T-cell (primary cell): ENCODE measurements at regions not wholly inside any gene's neighbourhood (a gene's known extent, or its start where the extent isn't known, plus 50 kb on each side); places are given as distances from the start of the nearest gene placed in this dataset.

Source experiments
- ATAC-seq, 4 experiments: fragments of 200-7000 bp in 3 of 4; fragments of 150-1000 bp in 1 of 4; cut with Tn5 transposase; replicated peaks in 1 of 4; 1 replicate in 3 of 4; 2 replicates in 1 of 4; pipeline ENCODE4 v1.10.0; 2021; ENCODE audit warnings: moderate library complexity in 3 of 4, mild to moderate bottlenecking in 2 of 4, moderate number of reproducible peaks in 1 of 4
- CTCF ChIA-PET, 2 donors: fragments of 300-600 bp; sonication (Branson Sonifier 250); formaldehyde crosslinking; loops; one replicate each; lab custom pipeline; 2022; ENCODE audit warnings: antibody characterized with exemption in 2 of 2; lab: Charles Lee
- POLR2A ChIA-PET, 2 donors: fragments of 300-600 bp; sonication (Branson Sonifier 250); formaldehyde crosslinking; loops; one replicate each; lab custom pipeline; 2022; ENCODE audit warnings: antibody characterized with exemption in 2 of 2; lab: Charles Lee
- DNase-seq, 35 experiments: peaks; one replicate each; pipeline versions ENCODE4 v3.0.0 to v3.0.0-alpha.2; 2013 to 2023
- H3K27ac ChIP-seq: one replicate; pipeline ENCODE4 v1.5.1; 2013; ENCODE audit warnings: low read length
- H3K27me3 ChIP-seq, 2 experiments: replicated peaks in 1 of 2; 1 replicate in 1 of 2; 2 replicates in 1 of 2; pipeline versions ENCODE4 v1.6.1 to v1.7.0; 2013; ENCODE audit warnings: low read length in 1 of 2, mixed read lengths in 1 of 2; ENCODE audit not compliant: control insufficient read depth in 2 of 2, insufficient read depth in 2 of 2; ENCODE audit errors: extremely low read depth in 1 of 2
- H3K36me3 ChIP-seq, 2 donors: 1 replicate in 1 of 2; 2 replicates in 1 of 2; pipeline versions ENCODE4 v1.6.1 to v1.7.0; 2013; ENCODE audit warnings: low read length in 1 of 2; ENCODE audit not compliant: control insufficient read depth in 2 of 2, insufficient read depth in 1 of 2; ENCODE audit errors: extremely low read depth in 1 of 2
- H3K4me1 ChIP-seq, 2 experiments: 1 replicate in 1 of 2; 2 replicates in 1 of 2; pipeline versions ENCODE4 v1.6.1 to v1.7.0; 2013; ENCODE audit warnings: low read length in 2 of 2, mixed read lengths in 1 of 2; ENCODE audit not compliant: insufficient read depth in 2 of 2, control insufficient read depth in 1 of 2; ENCODE audit errors: extremely low read depth in 1 of 2
- H3K4me3 ChIP-seq, 2 donors: 1 replicate in 1 of 2; 2 replicates in 1 of 2; pipeline versions ENCODE4 v1.5.1 to v1.7.0; 2013; ENCODE audit warnings: mild to moderate bottlenecking in 2 of 2, low read length in 1 of 2, moderate library complexity in 1 of 2; ENCODE audit not compliant: control insufficient read depth in 1 of 2; ENCODE audit errors: extremely low read depth in 1 of 2
- H3K9me3 ChIP-seq: 2 replicates; pipeline ENCODE4 v1.7.0; 2013
- H3K27ac Mint-ChIP-seq, 2 donors: one replicate each; pipeline ENCODE4 v1.8.0; 2020 to 2021; ENCODE audit warnings: mild to moderate bottlenecking in 2 of 2, mixed read lengths in 2 of 2
- H3K27me3 Mint-ChIP-seq, 2 donors: one replicate each; pipeline ENCODE4 v1.8.0; 2021 to 2022; ENCODE audit warnings: mixed read lengths in 2 of 2
- H3K36me3 Mint-ChIP-seq: one replicate; pipeline ENCODE4 v1.8.0; 2021; ENCODE audit warnings: mixed read lengths
- H3K4me1 Mint-ChIP-seq, 3 donors: one replicate each; pipeline ENCODE4 v1.8.0; 2020 to 2022; ENCODE audit warnings: mixed read lengths in 3 of 3, mild to moderate bottlenecking in 1 of 3
- H3K4me3 Mint-ChIP-seq, 3 donors: one replicate each; pipeline ENCODE4 v1.8.0; 2020 to 2022; ENCODE audit warnings: mild to moderate bottlenecking in 3 of 3, mixed read lengths in 3 of 3, moderate library complexity in 3 of 3
- H3K9me3 Mint-ChIP-seq, 3 donors: one replicate each; pipeline ENCODE4 v1.8.0; 2020 to 2022; ENCODE audit warnings: mixed read lengths in 3 of 3
- WGBS: methylation state at CpG from one replicate; pipeline ENCODE4 v1.1.5; 2013; ENCODE audit warnings: missing lambda C conversion rate; ENCODE audit not compliant: insufficient coverage; 5-methylcytosine and 5-hydroxymethylcytosine counted together

DNA sequence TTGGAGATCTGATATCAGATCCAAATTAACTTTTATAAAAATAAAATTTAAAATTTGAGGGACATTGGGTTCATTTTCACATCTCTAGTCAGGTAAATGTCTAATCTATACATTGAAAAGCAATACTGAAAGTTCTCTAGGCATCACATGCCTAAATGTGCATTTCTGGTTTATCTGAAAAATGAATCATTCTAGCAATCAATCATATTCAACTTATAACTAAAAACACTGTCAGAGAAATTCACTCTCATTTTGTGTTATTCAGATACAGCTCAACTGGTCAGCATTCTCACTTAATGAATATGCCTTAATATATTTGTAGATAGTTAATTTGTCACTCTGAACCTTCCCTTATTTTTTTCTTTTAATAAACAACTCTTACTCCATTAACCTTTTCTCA lies 243.2 kb downstream of the CASP12 start:
- Histone ChIP-seq H3K27me3 (no peaks in the 10 kb centered on the region), H3K4me3 (no peak overlapping the region), H3K27ac (no peak overlapping the region), H3K9me3 (no peaks in the 10 kb centered on the region), H3K36me3 (no peaks in the 10 kb centered on the region), H3K4me1 (no peaks in the 10 kb centered on the region)
- H3K27ac Mint-ChIP-seq, result no peak overlapping the region
- peaks cover 7 to 19% (median 13%) of the 10 kb centered on the region in 3 donors for H3K4me1 Mint-ChIP-seq
- DNase-seq (no peak), ATAC-seq (no peak)
- POLR2A ChIA-PET, result no interaction called here
- peaks cover 3% of the 10 kb centered on the region for H3K36me3 Mint-ChIP-seq
- H3K4me3 Mint-ChIP-seq, result no peak overlapping the region
- H3K9me3 Mint-ChIP-seq, result peaks cover 5 to 14% (median 7%) of the 10 kb centered on the region in 3 donors
- CTCF ChIA-PET, result no interaction called here
- H3K27me3 Mint-ChIP-seq, result peaks cover 0 to 3% of the 10 kb centered on the region in 2 donors

DNA sequence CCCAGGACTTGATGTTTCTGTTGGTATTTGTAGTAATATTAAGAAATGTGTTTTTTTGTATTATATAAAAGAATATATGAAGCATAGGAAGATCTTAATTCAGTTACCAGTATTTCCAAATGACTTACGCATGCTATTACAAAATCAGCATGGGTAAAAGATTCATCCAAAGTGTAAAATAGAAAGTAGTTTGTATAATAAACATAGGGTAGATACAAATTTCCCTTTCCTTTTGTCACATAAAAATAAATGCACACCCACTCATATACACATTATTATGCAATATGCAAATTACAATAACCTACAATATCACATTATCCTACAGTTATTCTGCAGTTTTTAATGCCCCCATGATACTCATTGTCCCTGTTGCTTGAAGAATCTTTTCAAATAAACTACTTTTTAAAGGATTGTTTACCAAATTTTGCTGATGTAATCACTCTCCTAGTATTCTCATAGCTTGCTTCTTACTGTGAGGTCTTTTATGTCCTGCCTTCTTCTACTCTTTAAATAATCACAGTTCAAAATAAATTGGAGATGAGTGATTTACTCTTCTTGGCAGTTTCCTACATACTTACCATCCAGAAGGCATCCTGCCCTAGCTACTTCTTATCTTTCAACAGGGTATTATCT lies 244.0 kb downstream of the CASP12 start:
- ChIA-PET CTCF (no interaction called here), POLR2A (interaction anchor here in 1 of 2 donors (0.8 kb wide), 1 partner anchor 48 kb away, joined by 4 read pairs; no protein-coding TSS in a partner anchor)
- Histone ChIP-seq H3K9me3 (no peaks in the 10 kb centered on the region), H3K27me3 (no peaks in the 10 kb centered on the region), H3K27ac (no peak overlapping the region), H3K36me3 (no peaks in the 10 kb centered on the region), H3K4me3 (no peak overlapping the region), H3K4me1 (no peaks in the 10 kb centered on the region)
- peaks cover 8 to 19% (median 13%) of the 10 kb centered on the region in 3 donors for H3K4me1 Mint-ChIP-seq
- H3K27ac Mint-ChIP-seq, result no peak overlapping the region
- no peak overlapping the region for H3K4me3 Mint-ChIP-seq
- peaks cover 0 to 3% of the 10 kb centered on the region in 2 donors for H3K27me3 Mint-ChIP-seq
- H3K9me3 Mint-ChIP-seq, result peaks cover 8 to 15% (median 11%) of the 10 kb centered on the region in 3 donors
- H3K36me3 Mint-ChIP-seq, result peaks cover 3% of the 10 kb centered on the region
- WGBS, result no CpG with 5 or more reads among the region's 1 CpG
- DNase-seq (no peak), ATAC-seq (no peak)

DNA sequence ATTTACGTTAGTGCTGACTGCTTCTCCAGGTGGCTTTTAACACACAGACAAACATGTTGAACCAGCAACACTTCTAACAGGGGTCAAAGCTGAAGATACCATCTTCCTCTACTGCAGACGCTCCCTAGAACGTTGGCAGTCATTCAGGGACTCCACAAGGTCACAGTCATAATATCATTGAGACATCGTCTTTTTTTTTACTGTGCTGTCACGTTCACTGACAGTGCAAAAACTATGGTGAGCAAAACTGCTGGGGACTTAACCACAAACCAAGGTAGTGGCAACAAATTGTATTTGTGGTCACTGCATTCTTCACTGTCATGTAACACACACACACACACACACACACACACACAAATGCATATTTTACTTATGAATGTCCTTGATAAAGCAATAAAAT lies 244.9 kb downstream of the CASP12 start:
- Mint-ChIP-seq H3K4me1 (peaks cover 13 to 22% (median 15%) of the 10 kb centered on the region in 3 donors), H3K4me3 (no peak overlapping the region), H3K27ac (no peak overlapping the region), H3K9me3 (peaks cover 8 to 11% (median 11%) of the 10 kb centered on the region in 3 donors), H3K36me3 (peaks cover 3% of the 10 kb centered on the region), H3K27me3 (peaks cover 0 to 3% of the 10 kb centered on the region in 2 donors)
- Histone ChIP-seq H3K4me3 (no peak overlapping the region), H3K9me3 (no peaks in the 10 kb centered on the region), H3K4me1 (no peaks in the 10 kb centered on the region), H3K27me3 (no peaks in the 10 kb centered on the region), H3K36me3 (no peaks in the 10 kb centered on the region), H3K27ac (no peak overlapping the region)
- DNase-seq, result peak in 3 of 35 experiments; percentile 0 to 25 (median 1)
- ATAC-seq, result peak in 1 of 4 experiments; percentile 53
- ChIA-PET CTCF (no interaction called here), POLR2A (interaction anchor here in 1 of 2 donors (0.8 kb wide), 1 partner anchor 47 kb away, joined by 4 read pairs; no protein-coding TSS in a partner anchor)
- WGBS, result 0% methylated on average over 1 of the region's 5 CpGs

DNA sequence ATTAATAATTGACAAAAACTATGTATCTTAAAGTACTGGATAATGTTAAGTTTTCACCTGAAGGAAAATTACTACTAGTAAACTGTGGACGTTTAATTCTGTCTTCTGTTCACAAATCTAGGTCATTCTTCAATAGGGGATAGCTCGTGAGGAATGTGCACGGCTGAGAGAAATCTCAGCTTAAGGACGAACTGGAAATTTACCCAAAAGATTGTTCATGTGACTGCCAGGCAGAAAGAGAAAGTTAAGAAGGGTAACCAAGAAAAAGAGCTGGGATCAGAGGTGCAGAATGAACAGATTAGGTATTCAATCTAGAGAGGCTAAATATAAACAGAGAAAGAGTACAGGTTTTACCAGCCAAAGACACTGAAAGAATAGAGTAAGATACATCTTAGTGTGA lies 245.3 kb downstream of the CASP12 start:
- H3K36me3 ChIP-seq, result no peaks in the 10 kb centered on the region
- no peak for ATAC-seq
- no peaks in the 10 kb centered on the region for H3K4me1 ChIP-seq
- Mint-ChIP-seq H3K27me3 (peaks cover 0 to 3% of the 10 kb centered on the region in 2 donors), H3K9me3 (peaks cover 8 to 11% (median 11%) of the 10 kb centered on the region in 3 donors), H3K27ac (no peak overlapping the region), H3K4me3 (no peak overlapping the region), H3K36me3 (peaks cover 3% of the 10 kb centered on the region), H3K4me1 (peaks cover 13 to 22% (median 15%) of the 10 kb centered on the region in 3 donors)
- H3K9me3 ChIP-seq, result no peaks in the 10 kb centered on the region
- 92% methylated on average over 3 of the region's 4 CpGs for WGBS
- ChIA-PET CTCF (no interaction called here), POLR2A (no interaction called here)
- DNase-seq, result no peak
- H3K27ac ChIP-seq, result no peak overlapping the region
- H3K4me3 ChIP-seq, result no peak overlapping the region
- H3K27me3 ChIP-seq, result no peaks in the 10 kb centered on the region

DNA sequence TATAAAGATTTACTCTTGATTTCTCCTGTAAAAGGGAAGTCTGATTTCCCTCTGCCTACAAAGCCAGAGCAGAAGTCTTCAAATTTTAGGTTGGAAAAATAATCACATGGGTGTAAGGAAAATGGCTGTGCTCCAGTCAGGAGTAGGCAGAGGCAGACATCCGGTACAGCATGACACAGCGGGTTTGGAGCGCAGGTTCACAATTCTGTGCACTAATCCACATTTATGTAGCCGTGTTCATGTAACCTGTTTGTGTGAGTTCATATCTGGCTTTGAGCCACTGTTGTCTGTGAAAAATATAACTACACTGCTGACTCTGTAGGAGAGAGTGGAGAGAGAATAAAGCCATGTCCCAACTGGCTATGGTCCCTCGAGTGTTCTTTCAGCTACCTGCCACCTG lies 248.0 kb downstream of the CASP12 start:
- no peak for ATAC-seq
- peak in 5 of 35 experiments; percentile 1 to 16 (median 5) for DNase-seq
- 100% methylated on average over 3 of the region's 5 CpGs for WGBS

DNA sequence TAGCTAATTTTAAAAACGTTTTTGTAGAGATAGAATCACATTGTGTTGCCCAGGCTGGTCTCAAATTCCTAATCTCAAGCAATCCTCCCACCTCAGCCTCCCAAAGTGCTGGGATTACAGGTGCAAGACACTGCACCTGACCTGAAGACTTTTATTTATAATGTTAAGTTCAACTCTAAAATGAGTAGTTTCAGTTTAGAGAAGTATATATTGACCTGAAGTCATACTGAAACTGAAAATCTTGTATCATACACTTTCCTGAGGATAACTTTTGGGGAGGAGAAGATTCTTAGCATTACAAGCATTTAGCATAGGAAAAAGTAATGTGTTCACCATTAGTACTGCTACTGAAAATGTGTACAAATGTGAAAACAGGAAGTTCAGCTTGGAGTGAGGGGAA lies 249.3 kb downstream of the CASP12 start:
- Mint-ChIP-seq H3K36me3 (peaks cover 3% of the 10 kb centered on the region), H3K4me1 (peaks cover 12 to 14% (median 13%) of the 10 kb centered on the region in 3 donors), H3K4me3 (no peak overlapping the region), H3K9me3 (peaks cover 8 to 11% (median 11%) of the 10 kb centered on the region in 3 donors), H3K27me3 (peaks cover 0 to 3% of the 10 kb centered on the region in 2 donors), H3K27ac (no peak overlapping the region)
- H3K9me3 ChIP-seq, result no peaks in the 10 kb centered on the region
- H3K4me1 ChIP-seq, result no peaks in the 10 kb centered on the region
- no peak overlapping the region for H3K4me3 ChIP-seq
- ATAC-seq (no peak), DNase-seq (no peak)
- whole genome bisulfite sequencing, result no CpG with 5 or more reads among the region's 1 CpG
- no peaks in the 10 kb centered on the region for H3K27me3 ChIP-seq
- H3K36me3 ChIP-seq, result no peaks in the 10 kb centered on the region
- no peak overlapping the region for H3K27ac ChIP-seq
- ChIA-PET POLR2A (no interaction called here), CTCF (no interaction called here)

More for the DNA sequence above, 248.0 kb downstream of the CASP12 start:
- CTCF ChIA-PET, result no interaction called here
- Histone ChIP-seq H3K36me3 (no peaks in the 10 kb centered on the region), H3K9me3 (no peaks in the 10 kb centered on the region), H3K4me1 (no peaks in the 10 kb centered on the region), H3K27me3 (no peaks in the 10 kb centered on the region), H3K4me3 (no peak overlapping the region), H3K27ac (no peak overlapping the region)
- Mint-ChIP-seq H3K4me1 (peaks cover 12 to 17% (median 13%) of the 10 kb centered on the region in 3 donors), H3K36me3 (peaks cover 3% of the 10 kb centered on the region), H3K27me3 (peaks cover 0 to 3% of the 10 kb centered on the region in 2 donors), H3K4me3 (no peak overlapping the region), H3K9me3 (peaks cover 8 to 11% (median 11%) of the 10 kb centered on the region in 3 donors), H3K27ac (no peak overlapping the region)
- POLR2A ChIA-PET, result no interaction called here
